HT1080 (cell line): ENCODE measurements at regions not wholly inside any gene's neighbourhood (a gene's known extent, or its start where the extent isn't known, plus 50 kb on each side); places are given as distances from the start of the nearest gene placed in this dataset.

Experiments used
- DNase-seq: peaks from one replicate; pipeline ENCODE4 v3.0.0-alpha.2; 2015; ENCODE audit warnings: low read depth

- peak; percentile 89 for DNase-seq
Measured at GRCh38 chr5:71864730-71865601, 145.9 kb downstream of the CARTPT start.

- no peak for DNase-seq
Measured at GRCh38 chr5:71865665-71866320, 146.7 kb downstream of the CARTPT start.

GRCh38 chr5:71872311-71872864 is 153.3 kb downstream of the CARTPT start:
- no peak for DNase-seq

DNA sequence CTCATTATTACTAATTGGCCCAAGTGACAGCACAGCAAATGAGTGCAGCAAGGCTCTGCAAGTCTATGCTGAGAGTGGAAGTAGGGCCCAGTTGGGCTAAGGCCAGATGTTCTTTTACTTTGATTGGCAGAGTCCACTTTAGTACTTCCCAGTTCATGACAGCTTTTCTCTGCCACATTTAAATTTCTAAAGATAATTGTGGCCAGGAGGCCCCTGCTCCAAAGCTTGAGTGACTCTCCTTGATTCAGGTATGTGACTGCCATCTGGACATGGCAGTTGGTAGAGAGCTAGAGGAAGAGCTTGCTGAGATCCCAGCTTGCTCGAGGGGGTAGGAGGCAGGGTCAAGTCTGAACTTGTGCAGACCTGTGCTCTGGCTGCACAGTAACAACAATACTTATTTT is 154.1 kb downstream of the CARTPT start:
- no peak for DNase-seq

DNA sequence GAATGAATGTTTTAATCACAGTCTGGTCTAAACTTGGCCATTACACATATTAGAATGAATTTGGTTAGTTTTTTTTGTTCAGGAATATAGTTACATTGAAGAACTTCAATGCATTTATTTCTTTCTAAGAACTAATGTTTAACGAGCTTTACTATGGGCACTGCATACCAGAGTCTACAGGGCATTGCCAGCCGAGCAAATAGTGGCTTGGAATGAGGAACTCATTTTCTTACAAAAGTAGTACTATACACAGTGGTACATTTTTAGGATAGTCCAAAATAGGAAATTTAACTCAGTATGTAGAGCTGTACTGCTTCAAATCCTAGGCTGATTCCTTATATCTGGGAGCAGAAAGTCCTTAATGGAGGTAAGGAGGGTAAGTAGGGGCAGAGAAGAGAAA is 155.4 kb downstream of the CARTPT start:
- DNase-seq = no peak

- no peak for DNase-seq
Measured at GRCh38 chr5:71877511-71877910, 158.4 kb downstream of the CARTPT start.

- no peak for DNase-seq
Measured at GRCh38 chr5:71880536-71880935, 161.5 kb downstream of the CARTPT start.

DNA sequence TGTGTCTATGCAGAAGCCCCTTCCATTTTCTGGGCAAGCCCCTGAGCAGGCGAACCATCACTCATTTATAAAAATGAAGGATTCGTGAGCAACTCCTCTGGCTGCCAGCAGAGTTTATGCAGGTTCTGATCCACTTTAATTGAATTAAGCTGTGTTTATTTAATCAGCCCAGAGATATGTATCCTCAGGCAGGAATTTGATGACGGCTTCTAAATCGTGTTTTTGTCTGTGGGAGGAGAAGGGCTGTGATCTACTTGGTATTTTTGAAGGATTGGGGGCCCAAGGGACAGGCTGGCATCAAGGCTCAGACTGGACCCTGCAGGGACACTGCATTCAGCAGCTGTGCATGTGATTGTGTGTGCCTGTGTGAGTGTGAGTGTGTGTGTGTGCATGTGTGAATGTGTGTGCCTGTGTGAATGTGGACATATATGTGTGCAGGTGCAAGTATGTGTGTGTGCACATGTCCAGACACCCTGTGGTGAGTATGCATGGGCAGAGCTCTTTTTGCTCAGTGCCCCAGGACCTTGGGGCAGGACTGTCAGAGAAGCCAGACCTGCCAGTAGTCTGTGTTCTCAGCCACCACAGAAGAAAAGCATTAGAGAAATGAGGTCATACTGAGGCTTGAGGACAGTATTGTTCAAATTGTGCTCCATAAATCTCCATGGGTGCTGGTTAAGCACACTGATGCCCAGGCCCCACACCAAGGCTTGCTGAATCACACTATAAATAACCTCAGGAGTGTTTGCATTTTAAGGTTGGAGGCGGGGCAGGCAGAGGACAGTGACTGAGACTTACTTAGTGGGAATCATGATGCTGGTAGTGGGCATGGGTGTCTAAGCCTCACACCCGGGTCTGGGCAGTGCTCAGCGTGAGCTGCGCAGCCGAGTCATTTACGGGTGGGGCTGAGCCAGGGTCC is 164.0 kb downstream of the CARTPT start:
- peak; percentile 46 for DNase-seq

DNA sequence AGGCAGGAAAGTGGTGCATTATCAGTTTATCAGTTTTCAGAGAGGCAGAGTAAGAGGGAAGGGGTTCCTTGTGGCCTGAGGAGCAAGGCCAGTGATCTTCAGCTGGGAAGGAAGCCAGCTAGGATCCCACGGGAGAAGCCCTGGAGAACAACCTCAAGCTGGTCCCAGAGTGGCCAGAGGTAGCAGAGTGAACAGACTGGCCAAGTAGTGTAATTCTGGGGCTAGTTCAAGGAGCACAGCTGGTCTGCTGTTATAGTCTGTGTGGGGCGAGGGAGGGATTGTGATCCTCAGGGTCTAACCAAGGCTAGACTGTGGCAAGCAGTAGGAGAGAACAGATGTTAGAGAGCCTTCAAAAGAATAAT is 164.6 kb downstream of the CARTPT start:
- no peak for DNase-seq

DNA sequence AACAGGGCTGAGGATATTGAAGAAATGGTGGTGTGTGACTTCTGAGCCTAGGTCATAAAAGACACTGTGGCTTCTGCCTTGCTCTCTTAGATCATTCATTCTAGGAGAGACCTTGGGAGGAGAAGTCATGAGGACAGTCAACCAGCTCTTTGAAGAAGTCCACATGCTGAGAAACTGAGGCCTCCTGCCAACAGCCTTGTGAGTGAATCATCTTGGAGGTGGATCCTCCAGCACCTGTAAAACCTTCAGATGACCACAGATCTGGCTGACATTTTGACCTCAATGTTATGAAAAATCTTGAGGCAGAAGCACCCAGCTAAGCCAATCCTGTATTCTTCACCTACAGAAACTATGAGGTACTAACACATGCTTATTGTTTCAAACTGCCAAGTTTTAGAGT is 165.9 kb downstream of the CARTPT start:
- no peak for DNase-seq

- no peak for DNase-seq
Measured at GRCh38 chr5:71886406-71886805, 167.3 kb downstream of the CARTPT start.

- DNase-seq = peak; percentile 85
Measured at GRCh38 chr5:71887680-71888079, 168.6 kb downstream of the CARTPT start.

- no peak for DNase-seq
Measured at GRCh38 chr5:71891406-71891805, 172.3 kb downstream of the CARTPT start.

DNA sequence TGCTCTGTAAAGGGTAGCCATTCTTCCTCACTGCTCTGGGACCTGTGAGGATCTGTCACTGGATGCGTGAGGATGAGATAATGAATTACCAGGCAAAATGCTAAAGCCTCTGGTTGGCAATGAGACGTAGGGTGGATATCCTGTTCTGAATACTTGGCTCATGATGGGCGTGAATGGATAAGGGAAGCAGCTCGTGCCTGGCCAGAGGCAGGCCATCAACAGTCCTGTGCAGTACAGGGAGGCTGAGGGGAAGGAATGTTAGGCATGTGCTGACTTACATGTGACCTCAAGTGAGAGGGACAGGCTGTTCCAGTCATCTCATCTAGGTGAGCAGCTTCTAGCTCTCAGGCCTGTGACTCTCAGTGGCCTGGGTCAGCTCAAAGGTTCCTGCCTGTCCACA is 172.8 kb downstream of the CARTPT start:
- DNase-seq = peak; percentile 48

DNA sequence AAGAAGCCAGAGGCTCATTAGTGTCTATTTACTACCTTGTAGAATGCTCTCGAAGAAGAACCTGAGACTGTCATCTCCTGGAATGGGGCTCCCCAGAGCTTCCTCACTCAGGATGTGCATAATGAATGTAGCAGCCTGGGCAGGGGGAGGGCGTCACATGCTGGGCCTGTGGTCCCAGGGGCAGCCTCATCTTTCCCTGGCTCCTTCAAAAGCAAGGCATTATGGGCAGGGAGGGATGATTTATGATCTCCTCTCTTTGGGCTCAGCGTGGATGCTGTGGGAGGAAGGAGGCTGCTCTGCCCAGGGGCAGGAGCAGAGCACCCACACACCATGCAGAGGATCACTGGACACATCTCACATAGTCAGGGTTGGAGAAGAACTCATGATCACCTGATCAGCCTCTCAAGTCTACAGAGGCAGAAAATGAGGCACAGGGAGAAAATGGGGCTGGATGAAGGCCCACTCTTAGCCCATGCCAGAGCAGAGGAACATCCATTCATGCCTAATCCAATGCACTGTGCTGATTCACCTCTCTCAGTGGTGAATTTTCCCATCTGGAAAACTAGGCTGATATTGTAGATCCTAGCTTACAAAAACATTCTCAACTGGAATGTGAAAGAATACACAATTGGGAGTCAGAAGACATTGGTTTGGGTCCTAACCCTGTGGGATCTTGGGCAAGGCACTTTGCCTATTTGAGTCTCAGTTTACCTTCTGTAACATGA is 173.7 kb downstream of the CARTPT start:
- DNase-seq = no peak

DNA sequence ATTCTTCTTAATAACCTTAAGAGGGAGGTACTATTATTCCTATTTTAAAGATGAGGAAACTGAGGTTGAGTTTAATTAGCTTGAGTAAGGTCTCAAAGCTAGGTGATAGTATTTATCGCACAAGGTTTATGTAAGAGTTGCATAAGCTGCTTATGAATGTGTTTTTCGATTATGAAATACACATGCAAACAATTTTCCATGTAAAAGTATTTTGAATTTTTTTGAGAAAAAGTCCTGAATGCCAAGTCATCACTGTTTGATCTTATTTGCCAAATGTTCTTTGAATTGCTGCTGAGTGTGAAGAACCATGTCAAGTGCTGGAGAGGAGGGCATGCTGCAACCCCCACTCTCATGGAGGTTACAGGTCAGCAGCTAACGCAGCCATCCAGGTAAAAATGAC is 174.4 kb downstream of the CARTPT start:
- DNase-seq = no peak

DNA sequence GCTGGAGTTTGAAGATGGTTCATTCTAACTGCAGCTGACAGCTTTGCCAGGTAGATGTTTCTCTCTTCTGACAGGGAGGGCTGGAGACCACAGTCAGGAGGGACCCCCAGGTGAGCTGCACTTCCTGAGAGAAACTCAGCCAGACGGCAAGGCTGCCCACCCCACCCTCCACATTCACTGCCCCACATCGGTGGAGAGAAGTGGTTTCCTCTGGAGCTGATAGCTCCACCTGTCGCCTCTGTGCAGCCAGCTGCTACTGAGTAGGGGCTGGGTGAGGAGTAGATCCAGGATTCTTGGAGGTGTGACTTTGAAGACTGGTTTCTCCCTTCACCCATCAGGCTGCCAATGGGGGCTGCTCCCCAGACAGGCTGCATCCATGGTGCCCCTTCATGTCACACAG is 175.0 kb downstream of the CARTPT start:
- no peak for DNase-seq

DNA sequence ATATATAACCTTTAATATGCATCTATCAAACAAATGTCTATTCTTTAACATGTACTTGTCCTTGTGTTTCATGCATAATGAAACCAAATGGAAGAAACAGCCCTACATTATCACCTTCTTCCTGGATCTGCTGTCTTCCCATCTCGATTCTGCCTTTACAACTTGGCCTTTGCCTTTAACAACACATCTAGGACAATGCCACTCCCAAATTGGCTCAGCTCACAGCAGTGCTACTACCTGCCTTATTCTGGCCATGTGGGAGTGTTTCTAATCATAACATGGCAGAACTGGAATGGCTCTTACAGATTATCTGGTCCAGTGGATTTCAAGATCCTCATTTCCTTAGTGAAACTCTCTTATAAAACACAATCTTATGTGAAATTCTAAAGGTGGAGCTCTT is 176.5 kb downstream of the CARTPT start:
- DNase-seq = no peak

GRCh38 chr5:71899865-71900342 is 180.8 kb downstream of the CARTPT start:
- peak; percentile 86 for DNase-seq

DNA sequence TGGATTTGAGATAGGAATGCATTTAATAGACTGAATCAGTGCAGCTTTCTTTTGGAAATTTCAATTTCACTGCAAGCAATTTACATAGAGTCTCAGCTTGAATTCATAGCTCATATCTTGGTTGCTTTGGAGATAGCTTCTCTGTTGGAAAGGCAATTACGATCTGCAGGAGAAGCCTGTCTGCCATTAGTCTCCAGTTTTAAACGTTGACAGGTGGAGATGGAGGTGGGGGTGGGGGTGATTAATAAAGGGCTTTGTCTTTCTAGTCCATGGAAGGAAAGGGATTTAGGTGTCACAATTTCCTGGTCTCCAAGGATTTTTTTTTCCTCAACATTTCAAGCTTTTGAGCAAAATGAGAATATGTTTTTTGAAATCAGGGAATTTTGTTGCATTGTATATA is 184.7 kb downstream of the CARTPT start:
- no peak for DNase-seq

GRCh38 chr5:71904852-71905251 is 185.8 kb downstream of the CARTPT start:
- DNase-seq = no peak
